CD1c-positive myeloid dendritic cell (primary cell): ENCODE measurements at regions not wholly inside any gene's neighbourhood (a gene's known extent, or its start where the extent isn't known, plus 50 kb on each side); places are given as distances from the start of the nearest gene placed in this dataset.

Experiments
- DNase-seq: peaks from one replicate; pipeline ENCODE4 v3.0.0-alpha.2; 2016; ENCODE audit errors: extremely low spot score

DNA sequence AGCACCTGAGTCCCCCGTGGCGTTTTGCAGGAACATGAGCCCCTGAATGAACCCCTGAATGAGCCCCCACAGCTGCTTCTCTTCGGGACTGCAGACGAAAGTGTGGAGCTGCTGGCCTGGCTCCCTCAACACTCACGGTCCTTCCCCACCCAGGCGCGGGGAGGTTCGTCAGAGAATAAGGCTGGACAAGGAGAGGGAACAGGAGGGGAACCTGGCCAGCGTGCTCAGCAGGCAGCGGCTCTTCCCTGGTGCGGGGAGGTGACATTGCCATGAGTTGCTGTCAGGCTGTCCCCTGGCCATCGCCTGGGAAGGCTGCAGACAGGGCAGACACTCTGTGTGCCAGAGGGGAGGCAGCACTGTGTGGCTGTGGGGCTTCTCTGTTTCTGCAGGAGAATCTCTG, 80.9 kb upstream of the SHH start:
- no peak for DNase-seq

DNA sequence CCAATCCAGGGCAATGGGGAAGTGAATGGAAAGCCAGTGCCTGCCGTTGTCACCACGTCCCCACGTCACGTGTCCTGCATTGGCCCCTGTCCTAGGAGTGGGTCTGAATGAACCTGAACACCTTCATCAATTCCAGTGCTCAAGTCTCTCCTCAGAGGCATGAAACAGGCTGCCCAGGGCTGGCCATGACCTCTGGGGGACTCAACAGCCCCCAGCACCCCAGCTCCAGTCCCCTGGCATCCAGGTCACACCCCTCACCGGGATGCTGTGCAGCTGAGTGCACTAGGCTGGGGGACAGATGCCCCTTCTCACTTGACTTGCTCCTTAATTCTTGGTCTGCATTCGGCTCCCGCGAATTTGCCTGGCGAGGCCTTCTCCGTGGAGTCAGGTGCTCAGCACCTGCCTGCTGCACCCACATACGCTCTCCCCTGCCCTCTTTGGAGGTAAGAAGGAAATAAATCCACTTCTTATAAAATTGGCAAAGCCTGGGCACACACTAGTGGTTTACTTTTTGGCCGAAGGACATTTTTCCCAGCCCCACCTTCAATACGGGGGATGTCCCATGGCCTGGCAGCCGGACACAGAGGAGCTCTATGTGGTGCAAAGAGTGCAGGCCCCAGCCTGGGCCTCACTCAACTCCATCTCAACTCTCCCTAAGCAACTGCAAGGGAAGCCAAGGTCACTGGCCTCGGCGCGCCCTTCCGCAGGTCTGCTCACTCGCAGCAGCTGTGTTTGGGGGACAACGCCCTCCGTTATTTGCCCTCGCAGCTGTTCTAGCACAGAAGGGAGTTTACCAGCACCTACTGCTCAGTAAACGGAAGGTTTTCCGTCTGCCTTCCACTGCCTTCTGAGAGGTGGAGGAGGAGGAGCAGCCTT, 77.6 kb upstream of the SHH start:
- DNase-seq = no peak

DNA sequence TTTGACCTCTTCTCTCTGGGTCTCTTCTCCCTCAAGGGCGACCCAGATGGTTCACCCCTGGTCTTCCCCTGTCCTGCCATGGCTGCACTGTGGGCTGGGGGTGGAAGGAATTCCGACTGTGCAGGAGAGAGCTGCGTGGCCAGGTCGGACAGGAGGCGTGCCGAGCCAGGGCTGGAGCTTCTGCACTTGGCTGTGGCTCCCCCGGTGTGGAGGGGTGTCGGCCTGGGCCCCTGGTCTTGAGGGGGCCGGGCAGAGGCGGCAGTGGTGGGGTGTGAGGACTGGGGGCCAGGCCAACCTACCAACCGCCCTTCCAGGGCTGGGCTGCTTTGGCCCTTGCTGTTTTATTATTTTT, 74.9 kb upstream of the SHH start:
- DNase-seq = no peak

DNA sequence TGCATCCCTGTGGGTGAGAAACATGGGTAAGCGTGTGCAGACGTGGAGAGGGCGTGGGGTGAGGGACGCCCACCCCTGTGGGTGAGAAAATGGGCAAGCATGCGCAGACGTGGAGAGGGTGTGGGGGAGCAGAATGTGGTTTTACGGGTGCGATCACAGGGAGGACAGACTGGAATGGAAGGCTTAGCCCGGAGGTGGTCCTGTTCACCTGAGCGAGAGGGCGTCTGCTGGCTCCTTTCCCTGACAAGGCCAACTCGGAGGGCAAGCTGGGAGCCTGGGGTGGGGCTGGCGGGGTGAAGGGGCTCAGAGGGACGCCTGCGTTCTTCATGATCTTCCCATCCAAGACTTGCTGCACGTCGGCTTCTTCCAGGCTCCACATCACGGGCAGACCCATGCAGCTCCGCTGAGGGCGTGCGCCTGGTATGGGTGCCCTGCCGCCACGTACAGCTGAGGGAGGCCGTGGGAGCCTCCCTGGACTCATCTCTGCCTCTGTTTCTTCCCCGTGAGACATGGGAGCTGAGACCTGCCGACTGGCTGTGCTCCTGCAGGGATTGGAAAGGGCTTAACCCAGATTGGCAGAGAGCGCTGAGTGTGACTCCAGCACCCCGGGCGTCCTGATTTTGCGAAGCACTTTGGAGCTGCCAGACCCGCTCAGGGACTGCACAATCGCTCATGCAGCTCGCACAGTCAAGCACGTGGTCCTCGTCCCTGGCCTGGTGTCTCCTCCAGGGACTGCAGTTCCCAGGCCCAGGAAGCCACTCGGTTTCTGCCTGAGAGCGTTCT, 74.3 kb upstream of the SHH start:
- no peak for DNase-seq

DNA sequence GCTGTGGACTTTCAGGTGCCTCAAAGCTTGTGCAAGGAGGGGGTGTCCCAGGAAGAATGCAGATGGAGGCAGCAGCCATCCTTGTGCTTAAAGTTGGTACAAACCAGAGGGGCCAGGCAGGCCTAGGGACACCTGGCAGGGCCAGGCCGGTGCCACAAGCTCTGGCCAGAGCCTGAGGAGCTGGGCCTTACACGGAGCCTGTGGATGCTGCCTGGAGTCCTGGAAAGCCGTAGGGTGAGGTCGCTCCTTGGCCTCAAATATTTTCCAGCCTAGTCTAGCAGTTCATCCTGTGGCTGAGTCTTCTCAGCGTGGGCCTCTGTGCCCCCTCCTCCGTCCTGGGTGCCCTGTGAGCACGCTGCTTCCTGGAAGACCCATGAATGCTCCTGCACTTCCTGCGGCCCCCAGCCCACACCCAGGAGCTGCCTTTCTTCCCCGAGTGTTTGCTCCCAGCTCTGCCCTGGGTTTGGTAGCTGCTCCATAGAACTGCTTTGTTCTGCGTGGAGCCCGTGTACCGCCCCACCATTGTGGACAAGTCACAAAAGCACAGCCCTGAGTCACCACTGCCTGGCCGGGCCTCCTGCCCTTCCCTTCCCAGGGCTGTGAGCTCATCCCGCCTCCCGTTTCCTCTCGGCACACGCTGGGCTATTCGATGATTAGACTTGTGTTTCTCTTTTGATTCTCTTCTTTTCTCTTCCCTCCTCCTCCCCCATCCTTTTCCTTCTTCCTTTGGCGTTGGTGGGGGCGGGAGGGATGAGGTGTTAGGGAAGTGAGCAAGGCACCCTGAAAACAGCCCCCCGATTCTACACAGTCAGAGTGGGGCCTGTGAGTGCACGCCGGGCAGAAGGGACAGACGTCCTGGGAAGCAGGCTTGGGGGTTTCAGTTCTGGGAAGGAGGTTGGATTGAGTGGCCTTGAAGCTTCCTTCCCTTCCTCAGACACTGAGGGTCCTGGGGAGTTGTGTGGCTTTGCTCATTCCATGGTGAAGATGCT, 73.2 kb upstream of the SHH start:
- DNase-seq = no peak

DNA sequence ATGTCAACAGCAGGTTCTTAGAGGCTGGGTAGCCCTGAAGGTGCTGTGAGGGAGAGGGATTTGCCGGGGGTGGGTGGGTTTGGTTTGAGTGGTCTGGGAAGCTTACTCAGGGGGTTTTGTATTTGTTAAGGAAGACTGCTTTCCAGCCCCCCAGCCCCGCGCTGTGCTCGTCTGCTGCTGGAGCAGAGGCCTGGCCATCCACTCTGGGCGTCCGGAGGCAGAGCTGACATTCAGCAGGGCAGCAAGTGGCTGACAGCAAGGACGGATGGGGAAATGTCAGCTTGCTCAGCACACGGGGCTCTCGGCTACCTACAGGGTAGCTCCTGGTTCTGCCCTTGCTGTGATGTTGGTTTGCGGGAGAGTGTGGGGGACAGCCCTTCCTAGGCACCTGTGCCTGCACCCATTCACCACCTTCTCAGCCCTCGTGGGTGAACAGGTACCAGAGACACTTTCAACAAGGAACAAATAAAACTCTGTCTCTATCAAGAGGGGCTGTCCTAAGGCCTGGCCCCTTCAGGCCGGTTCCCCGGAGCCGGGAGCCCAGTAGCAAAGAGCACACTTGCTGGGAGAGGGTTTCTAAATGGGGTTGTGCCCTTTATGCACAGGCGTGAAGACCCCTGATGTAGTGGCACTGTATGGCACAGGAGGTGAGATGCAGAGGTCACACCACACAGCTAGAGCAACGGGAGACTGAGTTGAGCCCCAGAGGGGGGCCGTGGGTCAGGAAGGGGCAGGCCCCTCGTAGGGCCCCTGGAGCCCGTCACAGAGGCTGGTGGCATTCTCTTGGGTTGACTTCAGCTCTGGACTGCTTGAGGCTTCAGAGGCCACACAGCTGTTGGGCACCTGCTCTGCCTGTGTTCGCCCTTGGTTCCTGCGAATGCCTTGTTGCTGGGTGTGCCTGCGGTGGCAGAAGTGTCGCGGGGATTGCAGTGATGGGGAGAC, 72.2 kb upstream of the SHH start:
- no peak for DNase-seq

DNA sequence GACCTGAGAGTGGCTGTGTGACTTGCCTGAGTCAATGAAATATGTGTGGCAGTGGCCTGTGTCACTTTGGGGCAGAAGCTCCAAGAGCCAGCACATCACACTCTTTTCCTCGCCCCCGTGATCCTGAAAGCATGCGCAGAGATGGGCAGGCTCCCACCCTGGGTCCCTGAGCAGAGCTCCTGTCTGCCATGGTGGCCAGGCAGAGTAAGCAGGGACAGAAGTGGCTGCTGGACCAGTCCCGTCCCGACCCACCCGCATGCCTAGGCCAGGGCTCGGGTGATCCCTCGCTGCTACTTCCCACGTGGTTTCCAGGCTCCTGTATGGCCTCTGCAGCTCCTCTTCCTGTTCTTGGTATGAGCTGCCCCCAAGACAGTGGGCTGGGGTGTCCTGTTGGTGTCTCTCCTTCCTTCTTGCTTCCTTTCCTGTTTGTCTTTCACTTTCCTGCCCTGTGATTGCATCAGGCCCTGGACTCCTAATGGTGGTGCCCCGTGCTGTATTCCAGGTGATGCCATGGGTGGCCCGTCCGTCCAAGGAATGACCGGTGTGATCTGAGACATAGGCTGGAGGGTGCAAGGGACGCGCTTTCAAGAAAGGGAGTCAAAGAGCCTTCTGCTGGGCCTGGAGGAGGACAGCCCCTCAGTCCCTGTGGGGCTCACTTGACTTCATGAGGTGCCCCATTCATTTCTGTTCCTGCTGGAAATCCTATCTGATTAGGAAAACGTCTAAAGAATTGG, 71.4 kb upstream of the SHH start:
- DNase-seq = no peak

DNA sequence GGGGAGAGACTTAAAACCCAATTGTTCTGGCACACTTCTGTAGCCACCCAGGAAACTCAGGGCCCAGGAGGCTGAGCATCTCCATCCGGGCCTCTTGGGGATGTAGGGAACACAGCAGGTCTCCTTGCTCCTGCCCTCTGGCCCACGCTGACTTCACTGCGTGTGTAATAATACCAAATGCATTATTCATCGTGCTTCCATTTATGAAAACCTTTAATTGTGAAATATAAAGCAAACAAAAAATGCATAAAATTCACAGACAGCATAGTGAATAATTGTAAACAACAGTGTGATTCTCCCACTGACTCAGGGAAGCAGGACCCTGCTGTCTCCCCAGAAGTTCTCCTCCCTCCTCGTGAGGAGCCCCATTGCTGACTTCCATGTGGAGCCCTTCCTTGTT, 70.3 kb upstream of the SHH start:
- DNase-seq = no peak

DNA sequence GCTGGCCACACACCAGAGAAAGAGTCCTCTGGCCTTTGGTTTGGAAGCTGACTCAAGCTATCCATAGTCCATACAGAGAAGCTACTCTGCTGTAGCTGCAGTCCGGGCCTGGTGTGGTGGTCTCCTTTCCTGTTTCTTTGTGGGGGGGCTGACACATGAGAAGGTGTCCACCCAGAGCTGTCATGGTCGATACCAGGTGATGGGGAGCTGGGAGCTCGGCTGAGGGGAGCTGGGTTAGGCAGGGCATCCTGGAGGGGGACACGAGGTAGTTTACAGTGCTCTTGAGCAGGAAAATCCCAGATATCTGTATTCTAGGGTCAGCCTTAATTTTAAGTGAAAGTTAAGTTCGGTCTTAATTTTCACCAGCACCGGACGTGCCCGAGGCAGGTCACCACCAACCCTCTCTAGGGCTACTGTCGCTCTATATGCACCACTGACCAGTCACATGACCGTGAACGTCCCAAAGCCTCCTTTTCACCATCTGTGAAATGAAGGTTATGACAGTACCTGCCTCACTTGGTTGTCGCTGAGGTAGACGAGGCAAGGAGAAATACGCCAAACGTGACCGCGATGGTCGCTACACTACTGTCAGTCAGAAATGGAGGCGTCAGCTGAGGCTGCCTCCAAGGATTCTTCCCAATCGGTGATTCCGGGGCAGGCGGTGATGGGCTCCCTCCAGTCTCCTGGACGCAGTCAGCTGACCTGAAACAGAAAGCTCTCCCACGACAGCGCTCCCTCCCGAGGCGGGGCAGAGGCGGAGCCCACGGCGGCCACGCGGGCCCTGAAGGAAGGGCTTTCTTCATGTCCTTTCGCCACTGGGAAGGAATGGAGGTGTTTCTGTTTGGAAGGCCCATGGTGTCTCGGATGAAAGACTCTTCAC, 69.4 kb upstream of the SHH start:
- no peak for DNase-seq

DNA sequence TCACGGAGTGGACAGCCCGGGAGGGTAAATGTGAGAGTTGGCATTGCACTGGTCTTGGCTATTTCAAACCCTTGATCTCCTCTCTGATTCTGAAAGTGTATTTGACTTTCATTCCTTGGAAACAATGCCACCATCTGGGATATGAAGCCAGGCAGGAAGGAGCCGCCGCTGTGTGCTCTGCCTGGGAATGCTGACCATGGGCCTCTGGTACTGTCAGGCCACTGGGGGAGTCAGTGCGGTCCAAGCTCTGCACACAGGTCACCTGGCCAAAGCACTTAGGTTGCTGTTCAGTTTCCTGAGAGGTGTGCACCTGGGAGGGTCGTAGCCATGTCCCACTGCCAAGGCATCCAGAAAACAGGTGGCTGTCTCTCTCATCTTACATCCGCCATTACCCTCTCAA, 68.5 kb upstream of the SHH start:
- no peak for DNase-seq

DNA sequence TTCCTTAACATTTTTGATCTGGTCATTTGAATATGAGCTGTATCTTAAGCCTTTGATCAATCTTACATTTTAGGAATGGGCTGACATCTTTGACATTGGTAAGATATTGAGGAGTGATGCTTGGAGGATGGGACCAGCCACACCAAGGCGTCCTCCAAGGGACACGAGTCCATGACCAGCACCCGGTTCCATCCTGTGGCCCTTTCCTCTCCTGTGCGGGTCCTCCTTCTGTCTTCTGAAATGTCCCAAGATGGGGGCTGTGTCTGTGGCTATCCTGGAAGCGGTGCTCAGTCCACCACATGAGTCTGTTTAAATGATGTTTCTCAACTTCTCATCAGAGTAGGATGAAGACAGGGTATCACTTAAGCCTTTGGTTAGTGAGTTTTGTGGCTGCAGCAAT, 67.3 kb upstream of the SHH start:
- DNase-seq = no peak

DNA sequence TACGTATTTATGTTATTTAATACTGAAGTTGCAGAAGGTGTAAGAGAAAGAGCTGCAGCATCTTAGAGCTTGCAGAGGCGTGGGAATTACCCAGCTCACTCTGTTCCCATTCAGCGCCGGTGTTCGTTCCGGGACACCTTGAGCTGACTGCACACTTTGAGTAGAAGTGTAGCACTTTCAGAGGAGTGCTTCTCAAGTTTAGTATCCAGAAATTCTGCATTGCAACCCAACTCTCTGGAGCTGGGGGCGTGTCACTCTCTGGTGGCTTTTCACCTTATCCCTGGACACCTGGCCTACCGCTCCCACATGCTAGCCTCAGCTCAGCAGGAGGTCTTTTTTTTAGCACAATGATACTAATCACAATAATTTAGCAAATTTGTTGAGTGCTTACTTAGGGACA, 66.4 kb upstream of the SHH start:
- DNase-seq = no peak

DNA sequence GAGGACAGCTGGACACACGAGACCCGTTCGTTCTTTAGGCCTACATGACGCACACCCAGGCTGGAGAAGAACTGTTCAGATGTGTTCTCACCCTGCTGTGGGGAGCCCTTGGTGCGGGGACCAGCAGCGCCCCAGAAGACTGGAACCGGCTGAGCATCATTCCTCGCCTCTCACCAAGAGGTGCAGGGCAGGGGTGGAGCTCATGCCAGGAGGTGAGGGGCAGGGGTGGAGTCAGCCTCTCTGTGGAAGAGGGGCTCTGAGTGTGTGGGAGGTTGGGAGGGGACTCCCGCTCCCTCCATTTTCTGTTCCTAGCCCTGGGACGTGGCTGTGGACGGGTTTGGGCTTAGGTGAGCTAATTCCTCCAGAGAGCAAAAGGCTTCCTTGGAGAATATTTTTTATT, 66.0 kb upstream of the SHH start:
- DNase-seq = no peak

DNA sequence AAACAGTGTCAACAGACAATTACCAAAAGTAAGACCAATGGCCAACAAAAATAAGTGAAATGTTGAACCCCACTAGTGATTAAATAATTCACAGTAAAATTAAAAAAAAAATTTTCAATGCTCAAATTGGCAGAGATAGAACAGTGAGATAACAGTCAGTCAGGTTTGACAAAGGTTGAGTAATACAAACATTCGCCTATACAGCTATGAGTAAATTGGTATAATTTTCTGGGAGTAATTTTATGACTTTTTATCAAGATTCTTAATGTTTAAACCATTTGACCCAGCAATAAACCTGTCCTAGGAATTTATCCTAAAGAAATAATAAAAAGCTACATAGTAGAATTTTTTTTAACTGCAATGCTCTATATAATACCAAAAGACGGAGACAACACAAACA, 64.9 kb upstream of the SHH start:
- DNase-seq = no peak

DNA sequence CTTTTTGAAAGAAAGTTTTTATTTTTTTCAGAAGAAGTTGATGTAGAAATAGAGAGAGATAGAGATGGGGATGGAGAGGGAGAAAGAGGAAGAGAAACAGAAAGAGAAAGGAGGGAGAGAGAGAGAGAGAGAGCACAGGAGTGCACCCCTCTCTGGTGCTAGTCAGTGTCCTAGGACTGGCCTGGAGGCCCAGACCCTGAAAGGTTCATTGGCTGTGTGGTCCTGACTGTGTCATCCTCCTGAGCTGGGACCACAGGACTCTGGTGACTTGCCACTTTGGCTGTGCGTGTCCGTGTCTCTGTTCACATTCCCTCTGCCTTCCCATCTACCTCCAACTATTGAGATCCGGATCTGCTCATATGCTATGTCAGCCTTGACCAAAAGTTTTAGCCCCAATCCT, 62.1 kb upstream of the SHH start:
- DNase-seq = no peak

DNA sequence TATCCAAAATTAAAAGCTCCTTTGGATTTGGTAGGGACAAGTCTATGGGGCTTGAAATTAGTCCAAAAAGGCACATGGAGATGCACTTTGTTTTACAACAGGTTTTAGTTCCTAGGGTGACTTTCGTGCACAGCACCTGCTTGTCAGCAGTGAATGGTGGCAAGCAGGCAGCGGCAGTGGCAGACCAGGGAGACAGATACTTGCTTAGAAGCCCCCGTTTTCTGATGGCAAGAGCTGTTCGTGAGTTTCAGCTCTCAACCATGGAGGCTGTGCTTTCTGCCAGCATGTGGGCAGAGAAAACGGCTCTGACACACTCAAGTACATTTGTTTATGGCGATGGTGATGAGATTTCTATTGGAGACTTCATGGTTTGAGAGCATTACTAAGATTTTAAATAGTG, 61.7 kb upstream of the SHH start:
- no peak for DNase-seq

DNA sequence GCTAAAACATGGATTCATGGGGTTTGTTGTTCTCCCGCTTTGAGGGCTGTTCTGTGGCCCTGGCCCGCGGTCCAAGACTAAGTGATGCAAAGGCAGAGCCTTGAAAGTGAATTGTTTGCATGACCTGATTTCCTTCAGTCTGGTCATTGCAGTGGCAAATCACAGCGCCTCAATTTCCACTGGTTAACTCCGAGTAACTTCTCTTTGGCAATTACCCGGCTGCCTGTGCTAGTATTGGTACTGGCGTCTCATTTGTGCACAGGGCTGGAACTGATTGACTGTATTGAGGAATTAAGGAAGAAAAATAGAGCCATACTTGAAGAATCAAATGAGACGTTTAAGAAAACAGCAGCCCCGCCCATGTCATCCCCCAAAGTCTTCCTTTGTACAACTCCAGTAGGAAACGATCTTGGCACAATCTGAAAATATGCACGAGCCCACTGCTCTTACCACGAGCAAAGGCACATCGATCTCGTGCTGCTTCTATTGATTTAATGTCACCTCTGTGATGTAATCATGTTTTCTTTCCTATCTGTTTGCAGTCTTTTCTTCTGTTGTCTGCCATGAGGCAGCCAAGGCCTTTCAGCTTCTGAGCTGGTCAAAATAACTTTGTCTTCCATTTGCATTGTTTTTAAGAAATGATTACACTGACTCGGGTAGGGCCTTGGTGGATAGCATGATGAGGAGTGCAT, 60.6 kb upstream of the SHH start:
- DNase-seq = no peak

DNA sequence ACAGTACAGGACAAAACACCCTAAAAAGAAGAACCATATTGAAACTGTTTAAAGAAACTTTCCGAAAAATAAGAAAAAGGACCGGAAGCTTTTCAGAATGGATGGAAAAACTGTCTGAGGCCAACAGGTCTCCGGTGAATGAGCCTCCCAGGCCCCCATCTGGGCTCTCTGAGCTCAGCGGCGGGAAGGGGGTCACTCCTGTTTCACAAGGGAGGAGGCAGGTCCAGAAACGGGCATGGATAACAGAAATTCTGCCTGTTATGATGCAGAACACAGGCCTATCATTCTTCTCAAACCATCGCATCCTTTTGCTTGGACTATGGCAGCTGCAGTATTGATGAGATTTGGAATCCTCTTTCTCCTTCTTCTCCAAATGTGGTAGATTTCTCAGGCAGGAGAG, 58.9 kb upstream of the SHH start:
- DNase-seq = no peak
